Prostate gland (tissue), 2 donors: ENCODE measurements at regions not wholly inside any gene's neighbourhood (a gene's known extent, or its start where the extent isn't known, plus 50 kb on each side); places are given as distances from the start of the nearest gene placed in this dataset.

Experiments
- DNase-seq: peaks from one replicate; pipeline ENCODE4 v3.0.0-alpha.2; 2019; ENCODE audit warnings: low spot score
- H3K27ac ChIP-seq, 2 donors: fragments of 200-600 bp; sonication (generic); 2 replicates each; pipeline ENCODE4 v1.5.1; 2017 to 2019
- H3K27me3 ChIP-seq: fragments of 200-600 bp; sonication (generic); replicated peaks from 2 replicates; pipeline ENCODE4 v1.5.1; 2019; ENCODE audit not compliant: insufficient read depth
- H3K36me3 ChIP-seq, 2 donors: fragments of 200-600 bp; sonication (generic); 1 replicate in 1 of 2; 2 replicates in 1 of 2; pipeline versions ENCODE4 v1.5.1 to v1.8.1; 2017 to 2019
- H3K4me1 ChIP-seq: fragments of 200-600 bp; sonication (generic); replicated peaks from 2 replicates; pipeline ENCODE4 v1.5.1; 2019
- H3K4me3 ChIP-seq, 2 donors: fragments of 200-600 bp; sonication (generic); 2 replicates each; pipeline ENCODE4 v1.5.1; 2017 to 2019
- H3K9me3 ChIP-seq: fragments of 200-600 bp; sonication (generic); 2 replicates; pipeline ENCODE4 v1.5.1; 2017
- CTCF ChIP-seq, 4 experiments: fragments of 200-600 bp in 2 of 4; fragments of 450-650 bp in 2 of 4; sonication (generic) in 2 of 4; IDR thresholded peaks; 1 replicate in 3 of 4; 2 replicates in 1 of 4; pipeline ENCODE4 v1.5.1; 2016 to 2019; ENCODE audit warnings: antibody characterized with exemption in 4 of 4, mild to moderate bottlenecking in 2 of 4, moderate library complexity in 2 of 4
- POLR2A ChIP-seq: fragments of 450-650 bp; IDR thresholded peaks from one replicate; pipeline ENCODE4 v1.6.1; 2016; ENCODE audit warnings: antibody characterized with exemption, mild to moderate bottlenecking
- POLR2AphosphoS5 ChIP-seq: sonication (generic); formaldehyde crosslinking; IDR thresholded peaks from one replicate; pipeline ENCODE4 v1.6.1; 2017; ENCODE audit warnings: antibody characterized with exemption
- WGBS: methylation state at CpG from one replicate; pipeline ENCODE4 v1.1.5; 2018; 5-methylcytosine and 5-hydroxymethylcytosine counted together
- intact Hi-C: fragments of 100-400 bp; cut with DNase I; formaldehyde crosslinking; loops from one replicate; pipeline ENCODE4 v1.14.2; 2022

GRCh38 chr3:104126864-104127553 lies 1239.7 kb upstream of the ALCAM start:
- intact Hi-C loops, result no loop called here
- no peaks in the 10 kb centered on the region for H3K4me1 ChIP-seq
- H3K9me3 ChIP-seq, result no peaks in the 10 kb centered on the region
- no peak overlapping the region for H3K4me3 ChIP-seq
- 56% methylated on average over 7 of the region's 7 CpGs for WGBS
- DNase-seq, result no peak
- no peaks in the 10 kb centered on the region for H3K27me3 ChIP-seq
- TF ChIP-seq POLR2AphosphoS5 (no peak), POLR2A (no peak), CTCF (IDR thresholded peaks at IDR 0.05) (no peak)
- no peaks in the 10 kb centered on the region for H3K36me3 ChIP-seq
- H3K27ac ChIP-seq, result no peak overlapping the region

GRCh38 chr3:104127830-104128229 lies 1238.9 kb upstream of the ALCAM start:
- H3K27me3 ChIP-seq, result no peaks in the 10 kb centered on the region
- no peaks in the 10 kb centered on the region for H3K9me3 ChIP-seq
- 68% methylated on average over 3 of the region's 3 CpGs for WGBS
- no peak for TF ChIP-seq POLR2AphosphoS5
- no peak for TF ChIP-seq POLR2A
- no peak for TF ChIP-seq CTCF (IDR thresholded peaks at IDR 0.05)
- H3K4me1 ChIP-seq, result no peaks in the 10 kb centered on the region
- no peak for DNase-seq
- H3K36me3 ChIP-seq, result no peaks in the 10 kb centered on the region
- intact Hi-C loops, result no loop called here
- no peak overlapping the region for H3K27ac ChIP-seq
- no peak overlapping the region for H3K4me3 ChIP-seq

GRCh38 chr3:104132566-104133403 lies 1233.9 kb upstream of the ALCAM start:
- no peaks in the 10 kb centered on the region for H3K4me1 ChIP-seq
- no peak overlapping the region for H3K27ac ChIP-seq
- no peak for DNase-seq
- H3K36me3 ChIP-seq, result no peaks in the 10 kb centered on the region
- H3K27me3 ChIP-seq, result no peaks in the 10 kb centered on the region
- TF ChIP-seq CTCF (IDR thresholded peaks at IDR 0.05) (no peak), POLR2AphosphoS5 (no peak), POLR2A (no peak)
- no peaks in the 10 kb centered on the region for H3K9me3 ChIP-seq
- H3K4me3 ChIP-seq, result no peak overlapping the region
- WGBS, result 68% methylated on average over 2 of the region's 2 CpGs
- intact Hi-C loops, result no loop called here

- intact Hi-C loops, result no loop called here
- no peaks in the 10 kb centered on the region for H3K4me1 ChIP-seq
- 77% methylated on average over 5 of the region's 5 CpGs for WGBS
- no peaks in the 10 kb centered on the region for H3K9me3 ChIP-seq
- no peaks in the 10 kb centered on the region for H3K27me3 ChIP-seq
- H3K36me3 ChIP-seq, result no peaks in the 10 kb centered on the region
- TF ChIP-seq CTCF (IDR thresholded peaks at IDR 0.05) (no peak), POLR2AphosphoS5 (no peak), POLR2A (no peak)
- H3K27ac ChIP-seq, result no peak overlapping the region
- no peak for DNase-seq
- no peak overlapping the region for H3K4me3 ChIP-seq
Observed at GRCh38 chr3:104133630-104134029, 1233.1 kb upstream of the ALCAM start.
